HG02763 (cell line): ENCODE measurements at regions not wholly inside any gene's neighbourhood (a gene's known extent, or its start where the extent isn't known, plus 50 kb on each side); places are given as distances from the start of the nearest gene placed in this dataset.

ENCODE experiments used
- ATAC-seq: cut with Tn5 transposase; IDR thresholded peaks from one replicate; pipeline ENCODE4 v1.9.1; 2021; ENCODE audit warnings: mild to moderate bottlenecking, moderate library complexity; ENCODE audit not compliant: unreplicated experiment

GRCh38 chr11:92812841-92813240, 156.6 kb upstream of the MTNR1B start:
- no peak for ATAC-seq

GRCh38 chr11:92819830-92820229, 149.6 kb upstream of the MTNR1B start:
- ATAC-seq: no peak

GRCh38 chr11:92820860-92821259, 148.6 kb upstream of the MTNR1B start:
- no peak for ATAC-seq

GRCh38 chr11:92822410-92822809, 147.0 kb upstream of the MTNR1B start:
- ATAC-seq: no peak

- ATAC-seq: no peak
Measured at GRCh38 chr11:92826136-92826535, 143.3 kb upstream of the MTNR1B start.

- ATAC-seq: no peak
Measured at GRCh38 chr11:92826603-92827002, 142.8 kb upstream of the MTNR1B start.

GRCh38 chr11:92827132-92827531, 142.3 kb upstream of the MTNR1B start:
- no peak for ATAC-seq

GRCh38 chr11:92828556-92828955, 140.9 kb upstream of the MTNR1B start:
- no peak for ATAC-seq

GRCh38 chr11:92829121-92829520, 140.3 kb upstream of the MTNR1B start:
- ATAC-seq: no peak

GRCh38 chr11:92829671-92830070, 139.8 kb upstream of the MTNR1B start:
- no peak for ATAC-seq

GRCh38 chr11:92830377-92831155, 138.9 kb upstream of the MTNR1B start:
- ATAC-seq: peak; percentile 72

- ATAC-seq: no peak
Measured at GRCh38 chr11:92834296-92835020, 135.0 kb upstream of the MTNR1B start.

- ATAC-seq: no peak
Measured at GRCh38 chr11:92837595-92837994, 131.9 kb upstream of the MTNR1B start.

- ATAC-seq: no peak
Measured at GRCh38 chr11:92838759-92839310, 130.6 kb upstream of the MTNR1B start.

- ATAC-seq: no peak
Measured at GRCh38 chr11:92839450-92839849, 130.0 kb upstream of the MTNR1B start.

- no peak for ATAC-seq
Measured at GRCh38 chr11:92841719-92842118, 127.7 kb upstream of the MTNR1B start.

- ATAC-seq: no peak
Measured at GRCh38 chr11:92843455-92843854, 126.0 kb upstream of the MTNR1B start.

GRCh38 chr11:92844197-92844596, 125.3 kb upstream of the MTNR1B start:
- no peak for ATAC-seq

- no peak for ATAC-seq
Measured at GRCh38 chr11:92845390-92845789, 124.1 kb upstream of the MTNR1B start.

GRCh38 chr11:92845805-92846204, 123.6 kb upstream of the MTNR1B start:
- no peak for ATAC-seq

GRCh38 chr11:92846491-92847125, 122.8 kb upstream of the MTNR1B start:
- ATAC-seq: no peak

GRCh38 chr11:92848578-92848977, 120.9 kb upstream of the MTNR1B start:
- ATAC-seq: no peak
